ENCODE measurements at regions not wholly inside any gene's neighbourhood (a gene's known extent, or its start where the extent isn't known, plus 50 kb on each side); places are given as distances from the start of the nearest gene placed in this dataset.

DNA sequence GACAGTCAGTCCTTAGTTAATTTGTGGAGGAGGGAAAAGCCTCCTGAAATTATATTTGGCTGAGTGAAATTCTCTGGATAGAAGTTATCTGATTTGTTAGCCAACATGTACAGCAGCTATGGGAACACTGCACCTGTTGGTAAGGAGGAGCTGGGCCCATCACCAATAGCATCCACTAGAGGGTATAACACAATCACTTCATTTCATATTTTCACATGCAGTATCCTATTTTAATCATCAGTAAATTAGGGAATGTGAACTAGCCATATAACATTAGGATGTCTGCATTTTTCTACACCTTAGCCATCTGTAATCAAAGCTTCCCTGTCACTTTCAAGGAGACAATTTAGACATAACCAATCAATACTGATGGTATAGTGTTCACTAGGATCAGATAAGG, 818.4 kb upstream of the CDH2 start:
- ChIA-PET CTCF (ENCODE audit: partially characterized antibody) (interaction anchor here (0.7 to 1.3 kb wide), 4 partner anchors 22 to 196 kb away, joined by 3 to 5 read pairs (median 4); no protein-coding TSS in a partner anchor), POLR2A (ENCODE audit: partially characterized antibody) (no interaction called here)
- Histone ChIP-seq H3K4me2 (ENCODE audit: insufficient read depth in 1 of 2, low read depth in 2 of 2, low read length in 2 of 2) (no peak overlapping the region), H3K18ac (ENCODE audit: extremely low read depth, low read length) (no peak overlapping the region), H3K27ac (ENCODE audit: low read depth, low read length) (no peak overlapping the region), H3K4me1 (replicated peaks in 1 of 4; ENCODE audit: control insufficient read depth in 3 of 4, insufficient read depth in 4 of 4, low read length in 3 of 4) (no peaks in the 10 kb centered on the region), H2BK15ac (ENCODE audit: low read length) (no peak overlapping the region), H2AFZ (ENCODE audit: low read length) (no peak overlapping the region), H3K4me3 (ENCODE audit: extremely low read depth in 1 of 4, insufficient read depth in 2 of 4, low read depth in 3 of 4, low read length in 4 of 4) (no peak overlapping the region), H2BK12ac (ENCODE audit: low read depth, low read length) (no peak overlapping the region), H3K14ac (ENCODE audit: insufficient read length) (no peak overlapping the region), H3K56ac (replicated peaks; ENCODE audit: insufficient read length, low read depth, low read length) (no peak overlapping the region), H3K79me1 (ENCODE audit: low read depth, low read length) (no peaks in the 10 kb centered on the region), H2AK5ac (ENCODE audit: low read depth, low read length) (no peak overlapping the region), H4K5ac (ENCODE audit: insufficient read length, low read depth, low read length) (no peak overlapping the region), H3K9me3 (ENCODE audit: insufficient read depth in 2 of 2, low read depth in 1 of 2, low read length in 1 of 2) (no peaks in the 10 kb centered on the region), H2BK5ac (ENCODE audit: low read depth, low read length) (no peak overlapping the region), H4K91ac (replicated peaks; ENCODE audit: insufficient read length, low read length) (no peak overlapping the region), H2BK20ac (ENCODE audit: low read length) (no peak overlapping the region), H3K23me2 (ENCODE audit: low read depth, low read length) (no peaks in the 10 kb centered on the region), H4K8ac (ENCODE audit: extremely low read depth, insufficient read depth, low read length) (no peak overlapping the region), H3K4ac (replicated peaks; ENCODE audit: insufficient read length, low read depth, low read length) (no peak overlapping the region), H3K36me3 (ENCODE audit: control insufficient read depth in 2 of 4, insufficient read depth in 4 of 4, low read length in 3 of 4) (no peaks in the 10 kb centered on the region), H3K9ac (replicated peaks in 1 of 4; ENCODE audit: extremely low read depth in 1 of 4, low read depth in 3 of 4, low read length in 3 of 4) (no peak overlapping the region), H4K20me1 (replicated peaks in 1 of 2; ENCODE audit: control insufficient read depth in 1 of 2, insufficient read depth in 2 of 2, low read length in 2 of 2) (no peaks in the 10 kb centered on the region), H2BK120ac (replicated peaks; ENCODE audit: low read depth, low read length) (no peak overlapping the region), H3K23ac (ENCODE audit: insufficient read length) (no peak overlapping the region), H3K27me3 (replicated peaks in 1 of 4; ENCODE audit: control insufficient read depth in 3 of 4, extremely low read depth in 1 of 4, insufficient read depth in 3 of 4, low read length in 3 of 4) (no peaks in the 10 kb centered on the region), H3K79me2 (ENCODE audit: control insufficient read depth in 1 of 2, insufficient read depth in 2 of 2, low read length in 2 of 2) (no peaks in the 10 kb centered on the region)
- no peak for DNase-seq (ENCODE audit: low read depth in 1 of 2, low spot score in 2 of 2)
- no peak for TF ChIP-seq CREB1 (IDR thresholded peaks at IDR 0.05)
- no peak for TF ChIP-seq HDAC6 (IDR thresholded peaks at IDR 0.05; ENCODE audit: low read depth, low read length)
- peak in 1 of 3 experiments; percentile 28; a peak in 1 of 4 replicates for TF ChIP-seq CTCF (IDR thresholded peaks at IDR 0.05; ENCODE audit: control extremely low read depth in 1 of 3, insufficient read depth in 1 of 3, low read depth in 1 of 3, low read length in 3 of 3)
- peak; percentile 35 to 40 for TF ChIP-seq RAD21 (IDR thresholded peaks at IDR 0.05 in 1 of 2, conservative IDR thresholded peaks at IDR 0.05 in 1 of 2; ENCODE audit: low read depth in 2 of 2, low read length in 2 of 2)
- no peak for FAIRE-seq
